Stimulated activated CD8-positive, alpha-beta memory T cell treated with anti-CD3 and anti-CD28 coated beads, Interleukin-15, amount 100 ng/mL, for 4 hours (primary cell): ENCODE measurements at regions not wholly inside any gene's neighbourhood (a gene's known extent, or its start where the extent isn't known, plus 50 kb on each side); places are given as distances from the start of the nearest gene placed in this dataset.
"Not testable (repeated sequence)": the region's sequence is repeated elsewhere in the genome, so short reads cannot be mapped to it uniquely, and the experiment has no call there.

ENCODE experiments used
- DNase-seq, 2 donors: peaks; one replicate each; pipeline ENCODE4 v3.0.0-alpha.2; 2020; ENCODE audit warnings: low read depth in 2 of 2

DNA sequence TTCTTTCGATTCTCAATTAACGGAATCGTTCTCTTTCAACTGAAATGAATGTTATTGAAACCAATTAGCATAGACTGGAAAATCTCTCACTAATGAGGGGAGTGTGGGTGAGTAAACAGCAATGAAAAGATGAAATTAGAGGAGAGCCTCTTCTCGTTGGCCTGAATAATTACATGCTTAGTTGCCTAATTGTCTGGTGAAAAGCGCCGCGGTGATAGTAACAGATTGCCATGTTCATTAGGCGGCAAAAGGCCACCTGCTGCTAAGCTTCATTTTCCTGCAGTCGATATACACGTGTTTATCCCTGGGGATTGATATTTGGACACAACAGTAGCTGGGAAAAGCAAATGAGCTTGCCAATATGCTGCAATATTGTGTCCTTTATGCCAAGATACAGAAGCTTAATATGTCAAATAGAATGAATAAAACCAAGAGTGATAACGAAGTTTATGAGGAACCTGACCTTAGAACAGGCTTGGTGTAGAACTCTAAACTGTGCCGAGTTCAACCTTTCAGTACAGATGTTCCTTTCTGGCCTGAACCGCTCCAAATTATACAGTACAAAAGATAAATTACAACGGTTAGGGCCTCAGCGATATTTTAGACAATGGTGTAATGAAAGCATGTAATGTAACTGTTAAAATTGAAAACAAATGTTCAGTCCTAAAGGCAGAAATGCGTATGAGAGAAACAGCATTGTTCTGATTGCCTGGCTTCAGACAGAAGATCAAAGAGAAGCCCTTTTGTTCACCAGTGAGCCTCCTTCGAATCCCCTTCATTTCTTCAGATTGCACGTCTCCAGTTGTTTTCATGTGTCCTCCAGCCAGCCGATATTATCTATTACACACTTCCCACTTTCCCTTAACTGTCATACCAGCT, 185.2 kb downstream of the SHOX2 start:
- no peak for DNase-seq

DNA sequence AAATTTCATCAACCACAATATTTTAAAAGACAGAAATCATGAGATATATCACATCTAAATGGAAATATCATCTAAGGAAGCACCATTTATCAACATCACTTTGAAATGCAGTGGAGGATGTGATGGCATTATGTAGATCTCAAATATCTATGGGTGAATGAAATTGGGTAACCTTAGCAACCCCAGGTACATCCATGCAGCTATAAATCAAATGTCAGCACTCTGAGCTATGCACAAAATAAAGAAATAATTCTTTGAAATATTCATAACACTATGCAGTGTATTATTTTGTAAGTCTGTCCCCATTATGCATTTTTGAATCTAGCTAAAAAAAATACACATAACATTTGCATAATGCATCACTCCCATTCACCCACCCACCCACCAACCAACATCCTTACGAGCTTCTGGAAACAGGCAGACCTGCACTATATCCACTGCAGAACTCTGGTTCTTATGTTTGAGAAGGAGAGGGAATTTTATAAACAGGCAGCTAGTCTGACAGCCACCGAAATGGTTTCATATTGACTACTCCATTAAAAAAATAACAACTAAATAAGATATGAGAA, 186.8 kb downstream of the SHOX2 start:
- no peak for DNase-seq

DNA sequence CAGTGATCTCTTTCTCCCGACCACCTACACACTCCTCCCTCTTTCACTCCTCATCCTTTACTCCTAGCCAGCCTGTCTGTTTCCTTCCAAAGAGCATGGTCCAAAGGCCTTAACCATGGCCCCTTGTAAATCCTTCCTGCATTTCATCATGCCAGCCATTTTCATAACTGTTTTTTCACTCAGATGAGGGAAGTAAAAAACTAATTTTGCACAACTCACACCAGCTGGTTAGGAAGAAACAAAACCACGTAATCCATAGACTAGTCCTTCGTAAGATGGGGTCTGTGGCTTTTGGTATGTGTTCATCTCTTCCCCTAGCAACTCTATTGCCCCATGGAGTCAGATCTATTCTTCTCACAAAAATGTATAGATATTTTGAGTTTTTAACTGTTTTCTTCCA, 187.8 kb downstream of the SHOX2 start:
- DNase-seq = no peak

DNA sequence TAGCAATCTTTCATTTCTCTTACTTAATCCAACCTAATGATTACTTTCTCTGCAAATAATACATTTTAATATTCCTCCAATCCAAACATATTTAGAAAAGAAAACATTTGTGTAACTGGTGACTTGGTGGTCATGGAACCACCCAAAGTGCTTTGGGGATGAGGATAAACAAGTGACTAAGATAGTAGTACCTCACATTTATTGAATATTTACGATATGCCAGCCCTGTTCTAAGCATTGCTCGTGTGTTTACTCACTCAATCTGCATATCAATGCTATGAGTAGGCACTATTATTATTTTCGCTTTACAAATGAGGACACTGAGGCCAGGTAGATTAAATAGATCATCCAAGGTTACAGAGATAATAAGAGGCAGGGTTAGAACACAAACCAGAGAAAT, 189.5 kb downstream of the SHOX2 start:
- DNase-seq = no peak

DNA sequence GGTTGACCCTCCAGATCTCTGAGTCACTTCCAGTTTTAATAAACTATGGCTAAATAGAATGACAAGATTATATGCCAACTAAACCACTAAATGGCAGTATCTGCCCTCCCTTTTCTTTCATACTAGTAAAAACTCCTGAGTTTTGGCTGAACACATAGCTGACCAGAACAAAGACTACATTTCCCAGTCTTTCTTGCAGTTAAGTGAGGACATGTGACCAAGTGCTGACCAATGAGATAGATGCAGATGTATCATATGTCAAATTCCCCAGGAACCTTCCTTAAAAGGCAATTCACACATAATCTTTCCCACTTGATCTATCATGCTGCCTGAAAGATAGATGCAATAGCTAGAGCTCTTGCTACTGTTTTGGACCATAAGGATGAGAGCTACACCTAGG, 191.3 kb downstream of the SHOX2 start:
- DNase-seq = no peak

DNA sequence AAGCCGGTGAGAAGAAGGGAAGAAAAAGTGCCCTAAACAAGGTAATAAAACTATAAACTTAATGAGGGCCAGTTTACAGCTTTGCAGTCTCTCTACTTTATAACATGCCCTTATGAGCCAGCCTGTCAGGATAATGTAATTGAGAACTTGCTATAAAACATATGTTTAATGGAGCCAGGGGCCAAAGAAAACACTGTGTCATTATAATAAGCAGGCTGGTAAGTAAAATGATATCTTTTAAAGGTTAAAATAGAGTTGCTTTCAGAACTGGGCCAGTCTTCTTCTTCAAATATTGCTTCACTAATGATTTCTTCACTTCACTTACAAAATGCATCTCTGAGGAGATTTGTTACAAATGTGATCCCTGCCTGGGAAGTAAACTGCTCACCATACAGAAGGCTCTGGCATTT, 192.5 kb downstream of the SHOX2 start:
- DNase-seq = no peak

DNA sequence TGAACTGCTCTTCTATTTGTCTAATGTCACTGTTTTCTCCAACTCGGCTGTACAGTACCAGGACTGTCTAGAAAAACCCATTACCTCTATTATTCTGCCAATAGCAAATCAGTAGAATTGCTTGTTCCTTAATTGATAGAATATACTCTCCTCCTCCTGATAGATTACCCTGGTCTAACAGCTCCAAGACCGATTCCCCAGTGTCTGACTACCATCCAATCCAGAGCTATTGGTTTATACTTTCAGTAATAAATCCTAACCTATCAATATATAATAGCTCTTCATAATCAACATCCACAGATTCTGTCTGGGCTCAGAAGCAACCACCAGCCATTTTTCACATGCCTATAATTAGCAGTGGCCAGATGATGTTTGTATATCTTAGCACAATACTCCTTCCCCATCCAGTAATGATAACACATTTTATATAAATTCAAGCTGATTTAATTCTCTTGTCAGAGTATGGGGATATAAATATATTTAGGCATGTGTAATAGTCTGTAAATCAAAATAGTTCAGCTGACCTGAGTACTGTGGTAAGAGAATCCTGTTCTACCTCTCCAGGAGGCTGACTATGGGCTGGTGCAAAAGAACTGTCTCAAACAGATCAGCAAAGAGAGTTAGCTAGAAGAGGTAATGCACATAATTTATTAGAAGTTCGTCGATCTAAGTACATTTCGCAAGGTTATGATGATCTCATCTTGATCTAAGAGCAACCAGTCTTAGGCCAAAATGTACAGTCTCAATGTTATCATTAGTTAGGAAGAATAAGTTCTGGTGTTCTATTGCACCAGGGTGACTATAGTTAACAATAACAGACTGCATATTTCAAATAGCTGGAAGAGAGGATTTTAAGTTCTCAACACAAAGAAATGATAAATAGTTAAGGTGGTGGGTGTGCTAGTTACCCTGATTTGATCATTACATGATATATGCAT, 193.4 kb downstream of the SHOX2 start:
- DNase-seq = no peak

DNA sequence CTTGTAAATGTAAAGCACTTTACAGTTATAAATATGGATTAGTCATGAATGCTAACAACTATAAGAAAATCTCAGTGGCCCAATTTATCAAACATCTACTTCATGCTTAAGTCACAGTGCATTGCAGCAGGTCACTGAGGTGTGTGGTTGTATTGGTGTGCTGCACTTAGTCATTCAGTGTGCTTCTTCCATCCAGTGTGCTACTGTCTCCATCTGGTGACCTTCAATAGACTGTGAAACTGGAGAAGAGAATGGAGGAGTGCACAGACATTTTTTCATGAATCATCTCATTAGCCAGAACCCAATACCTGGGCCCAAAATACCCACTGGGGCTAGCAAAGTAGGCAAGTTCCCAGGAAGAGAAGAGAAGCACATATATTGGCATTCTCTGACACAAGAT, 199.6 kb downstream of the SHOX2 start:
- DNase-seq = no peak

DNA sequence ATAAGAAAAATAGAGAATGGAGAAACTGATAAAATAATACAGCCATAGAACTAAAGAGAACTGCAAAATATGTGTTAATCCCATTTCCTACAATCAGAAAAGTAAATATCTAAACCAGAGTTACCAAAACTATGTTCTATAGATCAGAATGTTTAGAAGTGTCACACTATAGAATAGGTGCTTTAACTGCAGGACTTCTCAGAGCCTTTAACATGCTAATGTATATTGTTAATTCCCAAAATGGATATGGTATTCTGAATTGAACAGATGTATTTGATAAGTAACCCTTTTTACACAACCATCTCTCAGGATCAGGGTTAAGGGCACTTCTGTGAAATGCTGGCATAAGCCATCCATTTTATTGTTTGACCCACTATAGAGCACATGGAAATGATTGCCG, 200.3 kb downstream of the SHOX2 start:
- DNase-seq = no peak

DNA sequence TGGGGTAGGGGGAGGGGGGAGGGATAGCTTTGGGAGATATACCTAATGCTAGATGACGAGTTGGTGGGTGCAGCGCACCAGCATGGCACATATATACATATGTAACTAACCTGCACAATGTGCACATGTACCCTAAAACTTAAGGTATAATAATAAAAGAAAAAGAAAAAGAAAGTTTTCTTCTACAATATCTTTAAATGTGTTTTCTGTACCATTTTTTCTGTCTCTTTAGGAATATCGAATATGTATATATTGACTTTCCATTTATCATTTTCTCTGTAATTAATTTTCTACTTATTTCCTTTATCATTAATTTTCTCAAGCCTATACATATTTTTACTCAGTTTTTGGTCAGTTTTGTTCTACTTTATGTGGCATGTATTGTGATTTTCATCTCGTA, 203.5 kb downstream of the SHOX2 start:
- not testable (repeated sequence) for DNase-seq

DNA sequence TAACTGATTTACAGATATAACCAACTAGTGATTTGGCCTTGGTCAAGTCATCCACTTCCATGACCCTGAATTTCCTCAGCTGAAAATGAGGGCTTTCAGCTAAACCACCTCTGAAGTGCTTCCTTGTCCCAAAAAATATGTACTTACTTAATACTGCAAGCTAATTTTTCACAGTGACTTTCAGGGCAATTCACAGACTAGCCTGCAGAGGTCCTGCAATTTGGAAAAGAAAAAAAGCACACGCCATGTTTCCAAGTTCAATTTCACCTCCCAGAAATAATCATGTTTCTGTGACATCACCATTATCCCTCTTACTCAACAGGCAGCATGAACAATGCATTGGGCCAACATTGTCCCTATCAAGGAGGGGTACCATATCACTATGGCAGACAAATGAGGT, 218.2 kb downstream of the SHOX2 start:
- DNase-seq = no peak

DNA sequence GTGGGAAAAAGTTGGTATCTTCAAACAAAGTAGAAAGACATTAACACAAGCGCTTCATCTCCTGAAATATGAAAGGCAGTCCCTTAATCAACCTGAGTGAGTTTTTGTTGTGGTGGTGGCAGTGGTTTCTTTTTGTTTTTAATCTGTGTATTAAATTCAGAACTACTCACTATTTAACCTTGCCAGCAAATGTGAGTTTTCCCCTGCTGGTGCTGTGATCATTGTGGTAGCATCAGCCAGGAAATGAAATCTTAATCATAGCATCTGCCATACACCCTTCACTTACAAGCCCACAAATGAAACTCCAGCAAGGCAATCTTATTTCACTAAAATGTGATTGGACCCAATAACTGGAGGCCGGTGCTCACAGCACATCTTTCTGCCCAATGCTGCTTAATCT, 229.7 kb downstream of the SHOX2 start:
- no peak for DNase-seq

DNA sequence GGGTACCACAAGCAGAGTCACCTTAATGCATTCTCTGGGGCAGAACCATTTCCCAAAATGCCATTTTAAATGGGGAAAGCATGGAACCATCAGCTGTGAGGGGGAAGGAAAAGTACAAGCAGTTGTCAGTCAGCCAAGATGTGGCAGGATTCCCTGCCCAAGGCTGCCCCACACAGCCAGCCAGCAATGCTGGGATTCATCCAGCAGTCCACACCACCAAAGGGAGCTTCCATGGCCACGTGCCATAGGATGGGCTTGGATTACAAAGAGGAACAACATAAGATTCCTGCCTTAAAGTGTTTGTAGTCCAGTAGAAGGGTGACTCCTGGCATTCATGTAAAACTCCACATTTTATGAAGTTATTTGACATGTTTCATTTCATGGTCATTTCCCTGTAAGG, 233.3 kb downstream of the SHOX2 start:
- DNase-seq = no peak

DNA sequence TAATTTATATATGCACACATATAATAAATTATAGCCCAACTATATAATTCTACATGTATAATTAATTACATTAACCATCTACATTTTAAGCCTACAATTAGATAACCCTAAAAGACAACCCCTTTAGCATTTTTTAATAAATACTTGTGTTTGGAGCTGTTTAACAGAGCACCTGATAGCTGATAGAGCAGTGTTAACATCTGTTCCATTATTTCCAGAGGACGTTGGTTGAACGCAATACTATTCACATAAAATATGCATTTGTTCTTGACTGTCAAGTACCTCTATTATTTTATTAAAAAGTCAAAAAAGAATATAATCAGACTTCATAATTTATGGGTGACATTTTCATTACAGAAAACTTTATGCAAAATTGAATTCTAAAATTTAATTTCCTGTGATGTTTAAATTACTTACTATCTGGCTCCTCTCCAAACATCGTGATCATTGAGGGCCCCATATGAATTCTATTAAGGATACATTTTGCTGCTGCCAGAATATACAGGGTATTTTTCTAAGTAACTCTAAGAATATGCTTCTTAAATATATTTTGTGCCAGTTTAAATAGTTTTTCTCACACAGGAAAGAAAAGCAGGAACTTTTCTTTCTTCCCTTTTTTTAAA, 234.3 kb downstream of the SHOX2 start:
- no peak for DNase-seq

DNA sequence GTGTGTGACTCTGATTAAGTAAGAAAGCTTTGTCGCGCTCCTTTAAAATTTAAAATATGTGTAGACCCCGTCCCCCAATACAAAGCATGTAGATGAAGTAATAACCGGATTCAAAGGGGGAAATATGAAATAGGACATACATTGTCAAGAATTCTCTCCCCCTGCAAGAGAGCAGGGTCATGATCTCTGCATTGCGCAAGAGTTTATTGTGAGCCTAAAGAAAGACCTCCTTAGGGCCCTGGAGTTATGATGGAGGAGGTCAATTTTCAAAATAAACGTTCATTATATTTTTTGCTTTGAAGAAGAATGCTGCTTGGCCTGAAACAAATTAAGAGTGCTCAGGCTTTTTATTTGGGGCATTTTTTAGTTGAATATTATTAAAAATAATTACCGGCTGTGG, 235.0 kb downstream of the SHOX2 start:
- no peak for DNase-seq

DNA sequence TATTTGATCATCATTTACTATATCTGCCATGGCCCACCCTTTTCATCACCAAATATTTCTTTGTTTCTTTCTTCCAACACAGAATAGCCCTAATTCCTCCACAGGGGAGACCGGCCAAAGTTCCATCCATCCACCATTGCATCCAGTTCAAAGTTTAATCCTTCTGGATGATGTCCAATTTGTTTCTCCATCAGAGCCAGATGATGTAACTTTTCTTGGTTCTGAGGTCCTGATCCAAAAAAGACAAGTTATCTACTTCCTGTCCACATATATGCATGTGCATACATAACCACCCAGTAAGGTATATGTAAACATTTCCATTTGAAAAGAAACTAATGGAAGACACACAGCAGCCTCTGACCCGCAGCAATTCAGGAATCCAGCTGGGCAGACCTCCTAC, 237.3 kb downstream of the SHOX2 start:
- DNase-seq = no peak

DNA sequence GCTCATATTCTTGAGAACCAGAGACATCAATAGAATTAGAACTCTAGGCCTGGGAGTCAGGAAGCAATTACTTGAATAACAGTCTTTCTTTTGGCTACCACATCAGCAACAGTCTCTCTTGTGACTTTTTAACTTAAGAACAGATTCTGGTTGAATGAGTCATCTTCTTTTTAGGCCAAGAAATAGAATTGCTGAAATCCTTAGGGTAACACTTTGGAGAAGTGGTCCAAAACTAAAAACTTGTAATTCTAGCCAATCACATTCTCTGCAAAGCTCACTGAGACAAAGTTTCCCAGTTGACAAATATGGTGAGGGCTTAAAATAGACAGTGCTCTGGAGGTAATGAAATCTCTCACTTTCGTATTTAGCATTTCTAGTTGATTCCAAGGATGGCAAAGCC, 238.0 kb downstream of the SHOX2 start:
- no peak for DNase-seq

DNA sequence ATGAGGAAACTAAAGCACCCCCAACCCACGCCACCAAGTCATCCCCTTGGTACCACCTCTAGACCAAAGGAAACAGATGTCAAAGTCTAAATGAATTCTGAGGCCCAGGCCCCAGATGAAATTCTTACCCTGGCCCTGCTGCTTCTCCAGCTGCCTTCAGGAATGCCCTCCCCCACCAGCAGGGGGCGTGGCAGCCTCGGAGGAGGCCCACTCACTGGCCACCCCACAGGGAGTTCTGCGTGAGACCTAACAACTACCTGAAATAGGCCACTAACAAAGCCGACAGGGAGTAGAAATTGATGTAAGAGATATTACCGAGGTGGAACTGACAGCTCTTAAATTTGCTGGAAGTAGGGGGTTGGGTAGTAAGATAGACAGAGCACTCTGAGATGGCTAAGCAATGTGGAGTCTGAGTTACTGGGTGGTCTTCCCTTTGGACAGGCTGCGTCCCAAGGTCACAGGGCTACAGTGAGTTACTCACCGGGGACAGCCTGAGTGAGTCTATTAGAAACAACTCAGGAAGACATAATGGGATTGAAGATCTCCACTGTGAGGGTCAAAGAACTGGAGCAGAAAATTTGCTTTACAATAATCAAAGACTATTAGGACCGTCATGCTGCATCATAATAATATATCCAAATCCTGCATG, 240.7 kb downstream of the SHOX2 start:
- no peak for DNase-seq

DNA sequence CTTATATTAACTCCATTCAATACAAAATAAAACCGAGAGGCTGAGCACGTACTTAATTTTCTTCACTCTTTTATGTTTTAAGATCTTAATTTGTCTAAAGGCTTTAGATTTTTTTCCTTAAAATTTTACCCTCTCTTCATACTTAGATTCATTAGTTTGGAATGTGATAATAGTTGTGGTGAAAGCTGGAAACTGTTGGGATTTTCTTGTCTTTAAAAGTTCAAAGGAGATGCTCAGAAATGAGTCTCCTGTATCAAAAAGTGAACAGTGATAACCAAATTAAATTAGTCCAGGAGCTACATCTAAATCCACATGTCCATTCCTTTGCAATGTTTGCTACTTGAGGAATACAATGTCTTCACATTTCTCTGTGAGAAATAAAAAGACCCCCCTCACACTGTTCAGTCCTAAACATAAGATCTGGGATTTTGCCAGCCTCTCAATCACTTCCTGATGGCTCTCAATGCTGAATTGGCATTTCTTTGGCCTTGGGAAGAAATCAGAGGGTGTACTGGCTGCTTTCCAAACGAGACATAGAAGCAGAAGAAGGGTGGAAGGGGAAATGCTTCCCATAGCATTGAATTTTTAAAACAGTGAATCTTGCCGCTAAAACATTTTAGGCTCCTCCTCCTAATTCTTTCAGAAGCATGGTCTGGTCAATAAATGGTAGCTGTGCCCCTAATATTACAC, 245.0 kb downstream of the SHOX2 start:
- no peak for DNase-seq

DNA sequence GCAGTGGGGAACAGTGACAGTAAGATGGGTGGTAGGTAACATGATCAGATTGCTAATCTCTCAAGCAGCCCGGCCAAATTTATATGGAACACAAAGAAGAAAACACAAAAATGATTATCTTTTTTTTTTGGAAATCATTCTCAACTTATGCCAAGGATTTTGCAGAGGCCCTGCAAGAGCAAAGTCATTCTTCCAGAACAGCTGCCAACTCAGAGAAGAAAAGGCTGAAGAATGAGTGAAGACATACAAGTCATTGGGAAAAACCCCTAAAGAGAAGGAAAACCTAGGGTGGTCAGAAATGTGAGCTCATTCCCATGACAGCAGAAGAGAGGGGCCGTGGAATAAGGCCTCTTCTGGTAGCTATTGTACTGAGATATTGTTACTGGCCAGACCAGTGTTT, 246.7 kb downstream of the SHOX2 start:
- DNase-seq = no peak

DNA sequence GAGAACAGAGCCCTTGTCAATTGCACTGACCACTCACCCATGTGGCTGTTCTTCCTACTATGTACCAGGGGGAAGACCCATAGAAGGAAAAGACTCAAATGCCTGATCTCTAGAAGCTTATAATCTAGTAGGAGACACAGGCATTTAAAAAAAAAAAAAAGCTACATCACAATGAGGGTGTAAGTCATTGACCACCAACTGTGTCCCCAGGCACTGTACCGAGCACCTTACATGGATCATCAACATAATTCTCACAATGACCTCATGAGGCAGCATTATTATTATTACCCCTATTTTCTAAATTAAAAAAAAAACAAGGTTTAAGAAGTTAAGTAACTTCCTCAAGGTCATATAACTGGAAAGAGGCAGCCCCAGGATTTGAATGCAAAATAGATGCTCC, 247.4 kb downstream of the SHOX2 start:
- no peak for DNase-seq
